ENCODE measurements at regions not wholly inside any gene's neighbourhood (a gene's known extent, or its start where the extent isn't known, plus 50 kb on each side); places are given as distances from the start of the nearest gene placed in this dataset.

- DNase-seq = no peak
These were observed 324.0 kb downstream of the RPS6KC1 start for GRCh38 chr1:213375002-213375401.

- no peak for DNase-seq
These were observed 325.9 kb downstream of the RPS6KC1 start for GRCh38 chr1:213376862-213377372.

- DNase-seq = no peak
These were observed 329.8 kb downstream of the RPS6KC1 start for GRCh38 chr1:213380865-213381264.

GRCh38 chr1:213381572-213382084, 330.6 kb downstream of the RPS6KC1 start:
- DNase-seq = no peak

- no peak for DNase-seq
These were observed 332.4 kb downstream of the RPS6KC1 start for GRCh38 chr1:213383465-213383864.

- no peak for DNase-seq
These were observed 334.2 kb downstream of the RPS6KC1 start for GRCh38 chr1:213385201-213385600.

- DNase-seq = no peak
These were observed 334.8 kb downstream of the RPS6KC1 start for GRCh38 chr1:213385806-213386324.

GRCh38 chr1:213387380-213388015, 336.5 kb downstream of the RPS6KC1 start:
- no peak for DNase-seq

- no peak for DNase-seq
These were observed 337.2 kb downstream of the RPS6KC1 start for GRCh38 chr1:213388199-213388598.

GRCh38 chr1:213389061-213389581, 338.1 kb downstream of the RPS6KC1 start:
- DNase-seq = no peak

GRCh38 chr1:213391445-213391844, 340.4 kb downstream of the RPS6KC1 start:
- no peak for DNase-seq

GRCh38 chr1:213393860-213394259, 342.8 kb downstream of the RPS6KC1 start:
- DNase-seq = no peak

GRCh38 chr1:213394837-213395236, 343.8 kb downstream of the RPS6KC1 start:
- DNase-seq = no peak

GRCh38 chr1:213397638-213398037, 346.6 kb downstream of the RPS6KC1 start:
- DNase-seq = no peak

- DNase-seq = no peak
These were observed 348.7 kb downstream of the RPS6KC1 start for GRCh38 chr1:213399695-213400094.

GRCh38 chr1:213409208-213409631, 358.2 kb downstream of the RPS6KC1 start:
- no peak for DNase-seq

- DNase-seq = no peak
These were observed 358.9 kb downstream of the RPS6KC1 start for GRCh38 chr1:213409971-213410370.

GRCh38 chr1:213414346-213414745, 363.3 kb downstream of the RPS6KC1 start:
- no peak for DNase-seq

GRCh38 chr1:213414911-213415310, 363.9 kb downstream of the RPS6KC1 start:
- no peak for DNase-seq

GRCh38 chr1:213415691-213416380, 364.8 kb downstream of the RPS6KC1 start:
- DNase-seq = no peak

GRCh38 chr1:213416461-213417224, 365.6 kb downstream of the RPS6KC1 start:
- no peak for DNase-seq

- no peak for DNase-seq
These were observed 366.3 kb downstream of the RPS6KC1 start for GRCh38 chr1:213417225-213417820.

- no peak for DNase-seq
These were observed 366.8 kb downstream of the RPS6KC1 start for GRCh38 chr1:213417846-213418245.
